ENCODE measurements at regions not wholly inside any gene's neighbourhood (a gene's known extent, or its start where the extent isn't known, plus 50 kb on each side); places are given as distances from the start of the nearest gene placed in this dataset.

GRCh38 chr5:54829676-54830535 is 155.5 kb downstream of the ESM1 start:
- no peak overlapping the region for H3K27ac ChIP-seq (replicated peaks in 1 of 4)
- H3K9me3 ChIP-seq, result peaks cover 0 to 3% (median 0%) of the 10 kb centered on the region in 4 donors
- DNase-seq (ENCODE audit: extremely low spot score), result no peak
- 72% methylated on average over 4 of the region's 4 CpGs for WGBS
- H3K27me3 ChIP-seq, result no peaks in the 10 kb centered on the region
- H3K4me1 ChIP-seq, result peaks cover 0 to 6% (median 0%) of the 10 kb centered on the region in 4 donors
- intact Hi-C loops (cut with DNase I), result no loop called here
- no peak overlapping the region for H3K4me3 ChIP-seq
- TF ChIP-seq EP300 (IDR thresholded peaks at IDR 0.05) (no peak), POLR2A (IDR thresholded peaks at IDR 0.05; ENCODE audit: low read depth) (no peak), POLR2AphosphoS5 (IDR thresholded peaks at IDR 0.05) (no peak), CTCF (IDR thresholded peaks at IDR 0.05) (no peak)
- no peaks in the 10 kb centered on the region for H3K36me3 ChIP-seq

DNA sequence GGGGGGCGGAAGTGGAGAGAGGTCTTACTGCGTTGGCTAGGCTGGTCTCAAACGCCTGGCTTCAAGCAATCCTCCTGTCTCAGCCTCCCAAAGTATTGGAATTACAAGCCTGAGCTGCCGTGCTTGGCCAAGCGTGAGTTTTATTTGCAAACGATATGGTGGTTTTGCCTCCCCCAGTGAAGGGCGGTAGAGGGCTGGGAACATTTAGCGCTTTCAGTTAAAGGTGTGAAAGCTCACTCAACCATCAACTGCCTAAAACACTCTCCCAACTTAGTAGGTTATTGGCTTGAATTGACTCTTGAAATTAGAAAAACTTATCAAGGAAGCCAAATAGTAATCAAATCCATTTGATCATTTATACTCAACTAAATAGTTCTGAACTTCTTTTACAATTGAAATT is 156.3 kb downstream of the ESM1 start:
- Histone ChIP-seq H3K36me3 (no peaks in the 10 kb centered on the region), H3K4me3 (no peak overlapping the region), H3K4me1 (peaks cover 0 to 4% (median 0%) of the 10 kb centered on the region in 4 donors), H3K27me3 (no peaks in the 10 kb centered on the region), H3K9me3 (peaks cover 0 to 3% (median 0%) of the 10 kb centered on the region in 4 donors), H3K27ac (replicated peaks in 1 of 4) (no peak overlapping the region)
- 88% methylated on average over 8 of the region's 8 CpGs for WGBS
- intact Hi-C loops (cut with DNase I), result no loop called here
- TF ChIP-seq POLR2AphosphoS5 (IDR thresholded peaks at IDR 0.05), result no peak
- no peak for TF ChIP-seq EP300 (IDR thresholded peaks at IDR 0.05)
- no peak for TF ChIP-seq CTCF (IDR thresholded peaks at IDR 0.05)
- TF ChIP-seq POLR2A (IDR thresholded peaks at IDR 0.05; ENCODE audit: low read depth), result no peak
- DNase-seq (ENCODE audit: extremely low spot score), result no peak

DNA sequence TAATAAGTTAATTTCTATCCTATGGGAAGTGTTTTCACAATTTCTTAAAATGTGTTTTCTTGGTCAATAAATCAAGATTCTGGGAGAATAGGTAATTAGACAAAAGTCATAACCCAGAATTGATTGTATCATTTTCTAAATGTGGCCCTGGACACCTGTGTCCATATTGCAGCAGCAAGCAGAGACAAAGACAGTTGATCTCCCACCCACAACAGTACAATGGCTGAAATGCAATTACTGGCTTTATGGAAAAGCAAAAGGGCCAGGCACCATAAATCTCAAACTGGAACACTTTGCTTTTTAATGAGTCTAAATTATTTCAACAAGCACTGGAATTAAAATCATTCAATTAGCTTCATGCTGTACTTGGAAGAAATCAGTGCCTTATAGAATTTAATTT is 157.2 kb downstream of the ESM1 start:
- intact Hi-C loops (cut with DNase I), result no loop called here

DNA sequence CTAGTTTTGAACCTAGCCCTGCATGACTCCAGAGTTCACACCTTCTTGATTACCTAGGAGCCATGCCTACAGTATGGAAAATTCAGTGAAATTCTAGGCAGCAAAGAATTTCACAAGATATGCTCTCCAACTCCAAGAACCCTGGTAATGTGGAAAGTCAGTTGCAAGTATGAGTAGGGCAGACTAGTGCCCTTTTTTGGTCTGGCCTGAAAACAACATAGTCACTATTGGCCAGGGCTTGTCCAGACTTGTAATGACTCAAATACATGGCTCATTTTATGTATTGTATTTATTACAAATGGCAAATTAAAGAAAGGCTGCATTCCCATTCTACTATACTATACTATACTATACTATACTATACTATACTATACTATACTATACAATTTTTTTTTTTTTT is 160.4 kb downstream of the ESM1 start:
- intact Hi-C loops (cut with DNase I), result no loop called here

More for the DNA sequence above, 157.2 kb downstream of the ESM1 start:
- DNase-seq (ENCODE audit: extremely low spot score), result no peak
- Histone ChIP-seq H3K36me3 (no peaks in the 10 kb centered on the region), H3K27me3 (no peaks in the 10 kb centered on the region), H3K4me1 (no peaks in the 10 kb centered on the region), H3K4me3 (no peak overlapping the region), H3K9me3 (peaks cover 0 to 3% (median 0%) of the 10 kb centered on the region in 4 donors), H3K27ac (replicated peaks in 1 of 4) (no peak overlapping the region)
- no peak for TF ChIP-seq CTCF (IDR thresholded peaks at IDR 0.05)
- no peak for TF ChIP-seq EP300 (IDR thresholded peaks at IDR 0.05)
- TF ChIP-seq POLR2AphosphoS5 (IDR thresholded peaks at IDR 0.05), result no peak
- no peak for TF ChIP-seq POLR2A (IDR thresholded peaks at IDR 0.05; ENCODE audit: low read depth)

More for the DNA sequence above, 160.4 kb downstream of the ESM1 start:
- Histone ChIP-seq H3K9me3 (peaks cover 0 to 3% (median 0%) of the 10 kb centered on the region in 4 donors), H3K4me1 (peaks cover 0 to 7% (median 6%) of the 10 kb centered on the region in 4 donors), H3K27ac (replicated peaks in 1 of 4) (no peak overlapping the region), H3K4me3 (no peak overlapping the region), H3K27me3 (no peaks in the 10 kb centered on the region), H3K36me3 (no peaks in the 10 kb centered on the region)
- DNase-seq (ENCODE audit: extremely low spot score), result no peak
- no peak for TF ChIP-seq POLR2A (IDR thresholded peaks at IDR 0.05; ENCODE audit: low read depth)
- TF ChIP-seq EP300 (IDR thresholded peaks at IDR 0.05), result no peak
- TF ChIP-seq CTCF (IDR thresholded peaks at IDR 0.05), result no peak
- TF ChIP-seq POLR2AphosphoS5 (IDR thresholded peaks at IDR 0.05), result no peak

Measured in esophagus muscularis mucosa (tissue), 4 donors.